GM12875 (cell line): ENCODE measurements at regions not wholly inside any gene's neighbourhood (a gene's known extent, or its start where the extent isn't known, plus 50 kb on each side); places are given as distances from the start of the nearest gene placed in this dataset.

Experiments used
- H3K4me3 ChIP-seq: one replicate; pipeline ENCODE4 v1.5.1; 2011; ENCODE audit warnings: low read depth, low read length, control low read depth
- CTCF ChIP-seq: IDR thresholded peaks from 2 replicates; pipeline ENCODE4 v1.5.1; 2011; ENCODE audit warnings: low read depth, mild to moderate bottlenecking, control low read depth, inconsistent platforms, low read length, moderate library complexity, borderline replicate concordance; ENCODE audit not compliant: insufficient read depth

GRCh38 chr5:13540168-13540750 is 404.2 kb downstream of the DNAH5 start:
- no peak for TF ChIP-seq CTCF
- H3K4me3 ChIP-seq, result no peak overlapping the region

GRCh38 chr5:13536933-13537332 is 407.6 kb downstream of the DNAH5 start:
- no peak for TF ChIP-seq CTCF
- no peak overlapping the region for H3K4me3 ChIP-seq

- no peak overlapping the region for H3K4me3 ChIP-seq
- TF ChIP-seq CTCF, result no peak
These were observed 410.7 kb downstream of the DNAH5 start for GRCh38 chr5:13533833-13534232.

- no peak overlapping the region for H3K4me3 ChIP-seq
- no peak for TF ChIP-seq CTCF
These were observed 415.2 kb downstream of the DNAH5 start for GRCh38 chr5:13529300-13529699.

GRCh38 chr5:13524936-13525335 is 419.6 kb downstream of the DNAH5 start:
- H3K4me3 ChIP-seq, result no peak overlapping the region
- TF ChIP-seq CTCF, result no peak

GRCh38 chr5:13519131-13519530 is 425.4 kb downstream of the DNAH5 start:
- TF ChIP-seq CTCF, result no peak
- H3K4me3 ChIP-seq, result no peak overlapping the region

- no peak for TF ChIP-seq CTCF
- no peak overlapping the region for H3K4me3 ChIP-seq
These were observed 428.3 kb downstream of the DNAH5 start for GRCh38 chr5:13516195-13516594.
